K562 (cell line): ENCODE measurements at regions not wholly inside any gene's neighbourhood (a gene's known extent, or its start where the extent isn't known, plus 50 kb on each side); places are given as distances from the start of the nearest gene placed in this dataset.

ENCODE experiments used
- ATAC-seq: fragments of 200-7000 bp; cut with Tn5 transposase; 3 replicates; pipeline ENCODE4 v1.9.1; 2020; ENCODE audit warnings: moderate library complexity
- BruUV-seq: library from RNA; stranded (reverse); fragments of 400-500 nt; replicated peaks from 2 replicates; lab custom pipeline; 2021; lab: Mats Ljungman, UMichigan
- CTCF ChIA-PET: fragments of 300-600 bp; formaldehyde crosslinking; extraction: SDS; loops from one replicate; lab custom pipeline; 2021; ENCODE audit warnings: low intra/inter-chr PET ratio; lab: Yijun Ruan, JAX
- POLR2A ChIA-PET: fragments of 300-600, 350-650 bp; sonication (Branson Sonifier 250); formaldehyde crosslinking; extraction: SDS; loops from one replicate; lab custom pipeline; 2021; ENCODE audit warnings: antibody characterized with exemption, inconsistent platforms; lab: Yijun Ruan, JAX
- DNase-seq, 4 experiments: peaks; one replicate each; pipeline versions ENCODE4 v3.0.0 to v3.0.0-alpha.2; 2011 to 2018; ENCODE audit warnings: low spot score in 3 of 4, mixed read lengths in 3 of 4; ENCODE audit errors: extremely low read depth in 1 of 4
- FAIRE-seq: peaks from 2 replicates; lab custom pipeline; 2011; peaks lifted over from hg19 to GRCh38; lab: Jason Lieb, UNC
- H2AFZ ChIP-seq: 2 replicates; pipeline ENCODE4 v1.6.0; 2011; ENCODE audit warnings: low read depth, low read length, control low read depth, inconsistent platforms
- H3K27ac ChIP-seq: fragments of 200-600 bp; 3 replicates; pipeline ENCODE4 v1.8.0; 2011; ENCODE audit warnings: low read depth, mild to moderate bottlenecking, control low read depth, inconsistent platforms, low read length, moderate library complexity, mixed read lengths; ENCODE audit errors: extremely low read depth
- H3K27me3 ChIP-seq, 2 experiments: fragments of 300-600 bp in 1 of 2; 2 replicates in 1 of 2; 3 replicates in 1 of 2; pipeline versions ENCODE4 v1.6.0 to v1.8.0; 2011; ENCODE audit warnings: inconsistent platforms in 2 of 2, low read length in 2 of 2, mild to moderate bottlenecking in 1 of 2, mixed read lengths in 1 of 2, moderate library complexity in 1 of 2; ENCODE audit not compliant: control insufficient read depth in 2 of 2, insufficient read depth in 2 of 2
- H3K36me3 ChIP-seq: fragments of 300-600 bp; 3 replicates; pipeline ENCODE4 v1.8.0; 2011; ENCODE audit warnings: mild to moderate bottlenecking, low read length, inconsistent platforms; ENCODE audit not compliant: control insufficient read depth, insufficient read depth
- H3K4me1 ChIP-seq, 2 experiments: fragments of 200-600 bp in 1 of 2; replicated peaks in 1 of 2; 2 replicates in 1 of 2; 3 replicates in 1 of 2; pipeline versions ENCODE4 v1.5.1 to v1.8.0; 2011; ENCODE audit warnings: inconsistent platforms in 2 of 2, low read length in 2 of 2, mild to moderate bottlenecking in 1 of 2, mixed read lengths in 1 of 2, moderate library complexity in 1 of 2; ENCODE audit not compliant: control insufficient read depth in 2 of 2, insufficient read depth in 2 of 2
- H3K4me2 ChIP-seq: 2 replicates; pipeline ENCODE4 v1.6.1; 2011; ENCODE audit warnings: low read length, control low read depth, inconsistent platforms, mixed read lengths; ENCODE audit not compliant: insufficient read depth
- H3K4me3 ChIP-seq: fragments of 200-600 bp; sonication (generic), shearing (Covaris generic); 2 replicates; pipeline ENCODE4 v1.5.1; 2016; ENCODE audit warnings: control low read depth, inconsistent platforms
- H3K79me2 ChIP-seq: fragments of 200-600 bp; 3 replicates; pipeline ENCODE4 v1.8.0; 2011; ENCODE audit warnings: low read length, inconsistent platforms; ENCODE audit not compliant: control insufficient read depth, insufficient read depth
- H3K9ac ChIP-seq, 2 experiments: 2 replicates each; pipeline versions ENCODE4 v1.6.0 to v1.6.1; 2011; ENCODE audit warnings: low read depth in 2 of 2, low read length in 2 of 2, control low read depth in 1 of 2, inconsistent platforms in 1 of 2, mild to moderate bottlenecking in 1 of 2, mixed read lengths in 1 of 2; ENCODE audit not compliant: insufficient read depth in 1 of 2
- H3K9me1 ChIP-seq: one replicate; pipeline ENCODE4 v1.6.0; 2011; ENCODE audit warnings: inconsistent platforms, mild to moderate bottlenecking, low read length, moderate library complexity; ENCODE audit not compliant: control insufficient read depth, insufficient read depth
- H3K9me3 ChIP-seq: replicated peaks from 2 replicates; pipeline ENCODE4 v1.5.1; 2011; ENCODE audit warnings: low read depth, low read length, inconsistent platforms; ENCODE audit not compliant: control insufficient read depth, insufficient read depth
- H4K20me1 ChIP-seq: replicated peaks from 2 replicates; pipeline ENCODE4 v1.6.1; 2011; ENCODE audit warnings: low read length, inconsistent platforms, mixed read lengths; ENCODE audit not compliant: control insufficient read depth, insufficient read depth
- CAMTA2 ChIP-seq: fragments of 250-450 bp; sonication (Bioruptor Pico); conservative IDR thresholded peaks from 2 replicates; pipeline ENCODE4 v1.5.1; 2022
- CLOCK ChIP-seq: fragments of 250-450 bp; sonication (Bioruptor Pico); IDR thresholded peaks from 2 replicates; pipeline ENCODE4 v1.4.0; 2020; ENCODE audit warnings: mild to moderate bottlenecking, moderate library complexity, borderline replicate concordance
- E2F6 ChIP-seq, 2 experiments: IDR thresholded peaks; 2 replicates each; pipeline ENCODE4 v1.6.1; 2011; ENCODE audit warnings: borderline replicate concordance in 1 of 2, control low read depth in 1 of 2, low read depth in 1 of 2, low read length in 1 of 2, mild to moderate bottlenecking in 1 of 2, mixed read lengths in 1 of 2, moderate library complexity in 1 of 2; ENCODE audit not compliant: insufficient read depth in 1 of 2, insufficient read length in 1 of 2, poor library complexity in 1 of 2, severe bottlenecking in 1 of 2; ENCODE audit errors: extremely low read depth in 1 of 2
- ESRRA ChIP-seq: fragments of 450-650 bp; IDR thresholded peaks from 2 replicates; pipeline ENCODE4 v1.6.1; 2014; ENCODE audit warnings: low read depth, mild to moderate bottlenecking, moderate library complexity, borderline replicate concordance
- ETS1 ChIP-seq: conservative IDR thresholded peaks from 2 replicates; pipeline ENCODE4 v1.6.1; 2011; ENCODE audit warnings: low read depth, mild to moderate bottlenecking, low read length; ENCODE audit not compliant: control insufficient read depth
- ETS2 ChIP-seq: IDR thresholded peaks from 2 replicates; pipeline ENCODE4 v1.6.1; 2016; ENCODE audit warnings: borderline replicate concordance, missing genetic modification characterization, mild to moderate bottlenecking, moderate library complexity, missing compliant biosample characterization; ENCODE audit not compliant: poor library complexity, severe bottlenecking
- IRF1 ChIP-seq: sonication (generic); formaldehyde crosslinking; IDR thresholded peaks from 2 replicates; pipeline ENCODE4 v1.8.0; 2022; ENCODE audit warnings: missing genetic modification reagents, mild to moderate bottlenecking, borderline replicate concordance
- MTA2 ChIP-seq: fragments of 450-650 bp; IDR thresholded peaks from 2 replicates; pipeline ENCODE4 v1.6.1; 2016; ENCODE audit warnings: low read depth
- NUFIP1 ChIP-seq: fragments of 450-650 bp; IDR thresholded peaks from 2 replicates; pipeline ENCODE4 v1.6.1; 2018; ENCODE audit not compliant: partially characterized antibody
- POLR2H ChIP-seq: IDR thresholded peaks from 2 replicates; pipeline ENCODE4 v1.6.1; 2016; ENCODE audit warnings: missing genetic modification characterization, low read depth, mild to moderate bottlenecking, control low read depth, missing compliant biosample characterization, moderate library complexity
- RCOR1 ChIP-seq, 2 experiments: IDR thresholded peaks; 2 replicates each; pipeline ENCODE4 v1.6.1; 2012; ENCODE audit warnings: low read depth in 2 of 2, low read length in 2 of 2, borderline replicate concordance in 1 of 2, improper control_type of control experiment in 1 of 2
- TCF7L2 ChIP-seq: fragments of 150-350 bp; IDR thresholded peaks from 2 replicates; pipeline ENCODE4 v1.6.1; 2016; ENCODE audit warnings: low read depth, mild to moderate bottlenecking, low read length, moderate library complexity
- ZFP91 ChIP-seq: sonication (generic); formaldehyde crosslinking; IDR thresholded peaks from 2 replicates; pipeline ENCODE4 v1.8.0; 2022; ENCODE audit warnings: mild to moderate bottlenecking, missing genetic modification reagents
- ZNF431 ChIP-seq: sonication (generic); formaldehyde crosslinking; IDR thresholded peaks from 2 replicates; pipeline ENCODE4 v1.8.0; 2022; ENCODE audit warnings: mild to moderate bottlenecking, missing genetic modification reagents
- WGBS: fragments of 100-300 bp; shearing (Covaris generic); methylation state at CpG from one replicate; pipeline ENCODE4 v1.1.6; 2016; ENCODE audit warnings: low coverage, mixed read lengths; ENCODE audit not compliant: insufficient coverage; ENCODE audit errors: missing lambda C conversion rate; 5-methylcytosine and 5-hydroxymethylcytosine counted together
- in situ Hi-C: fragments of 300-500 bp; cut with MboI; formaldehyde crosslinking; loops from 4 replicates; pipeline ENCODE4 v1.15.0; 2018; ENCODE audit warnings: inconsistent platforms, mixed read lengths
- intact Hi-C: fragments of 100-400 bp; cut with micrococcal nuclease; formaldehyde crosslinking; loops from 2 replicates; pipeline ENCODE4 v1.14.2; 2022

GRCh38 chr11:95434009-95434408 is 203.0 kb upstream of the SESN3 start:
- H3K79me2 ChIP-seq: no peaks in the 10 kb centered on the region
- in situ Hi-C loops: no loop called here
- H3K36me3 ChIP-seq: no peaks in the 10 kb centered on the region
- CTCF ChIA-PET: no interaction called here
- no peak for ATAC-seq
- no peaks in the 10 kb centered on the region for H4K20me1 ChIP-seq
- no peak overlapping the region for H3K27ac ChIP-seq
- no peak overlapping the region for H3K4me3 ChIP-seq
- H2AFZ ChIP-seq: no peak overlapping the region
- H3K4me2 ChIP-seq: no peak overlapping the region
- no peak for FAIRE-seq
- no peaks in the 10 kb centered on the region for H3K27me3 ChIP-seq
- H3K9ac ChIP-seq: no peak overlapping the region
- BruUV-seq: no TSS peak
- DNase-seq: no peak
- H3K4me1 ChIP-seq: peaks cover 0 to 5% of the 10 kb centered on the region in 2 experiments; a peak in 1 of 5 replicates
- intact Hi-C loops: no loop called here
- POLR2A ChIA-PET: interaction anchor here (1.2 kb wide), 1 partner anchor 9 kb away, joined by 6 read pairs; no protein-coding TSS in a partner anchor
- H3K9me1 ChIP-seq: no peaks in the 10 kb centered on the region
- WGBS: 17% methylated on average over 2 of the region's 2 CpGs
- H3K9me3 ChIP-seq: no peaks in the 10 kb centered on the region
- no peak for TF ChIP-seq NUFIP1
- TF ChIP-seq POLR2H (tag): no peak
- no peak for TF ChIP-seq MTA2
- TF ChIP-seq CAMTA2 (CRISPR knock-in tag): no peak
- no peak for TF ChIP-seq ETS2 (tag)
- TF ChIP-seq RCOR1 (IDR thresholded peaks at IDR 0.05; ENCODE audit: borderline replicate concordance in 1 of 2, low read depth in 2 of 2, low read length in 2 of 2): no peak
- TF ChIP-seq ZNF431: no peak
- no peak for TF ChIP-seq TCF7L2
- no peak for TF ChIP-seq CLOCK (CRISPR knock-in tag)
- no peak for TF ChIP-seq ESRRA
- TF ChIP-seq E2F6 (IDR thresholded peaks at IDR 0.05; ENCODE audit: borderline replicate concordance in 1 of 2, extremely low read depth in 1 of 2, insufficient read depth in 1 of 2, insufficient read length in 1 of 2, low read depth in 1 of 2, low read length in 1 of 2, poor library complexity in 1 of 2, severe bottlenecking in 1 of 2): no peak
- no peak for TF ChIP-seq ETS1
- TF ChIP-seq ZFP91 (CRISPR knock-in tag): no peak
- no peak for TF ChIP-seq IRF1 (CRISPR knock-in tag)
